GM20000 (cell line): ENCODE measurements at regions not wholly inside any gene's neighbourhood (a gene's known extent, or its start where the extent isn't known, plus 50 kb on each side); places are given as distances from the start of the nearest gene placed in this dataset.

Source experiments
- DNase-seq: peaks from one replicate; pipeline ENCODE4 v3.0.0; 2012; ENCODE audit warnings: low spot score
- CTCF ChIP-seq: IDR thresholded peaks from 2 replicates; pipeline ENCODE4 v1.5.1; 2012; ENCODE audit warnings: mild to moderate bottlenecking, control low read depth; ENCODE audit errors: extremely low read depth, missing control alignments

GRCh38 chr20:7760247-7761031 lies 179.8 kb downstream of the HAO1 start:
- no peak for TF ChIP-seq CTCF
- no peak for DNase-seq

- no peak for DNase-seq
- TF ChIP-seq CTCF = no peak
Observed at GRCh38 chr20:7765221-7765620, 175.0 kb downstream of the HAO1 start.

GRCh38 chr20:7770046-7770445 lies 170.2 kb downstream of the HAO1 start:
- DNase-seq = no peak
- TF ChIP-seq CTCF = no peak

- no peak for TF ChIP-seq CTCF
Observed at GRCh38 chr20:7770578-7770977, 169.7 kb downstream of the HAO1 start.

GRCh38 chr20:7772371-7772770 lies 167.9 kb downstream of the HAO1 start:
- DNase-seq = no peak

More at GRCh38 chr20:7770578-7770977, 169.7 kb downstream of the HAO1 start:
- DNase-seq = no peak

GRCh38 chr20:7773511-7773910 lies 166.7 kb downstream of the HAO1 start:
- no peak for TF ChIP-seq CTCF
- DNase-seq = no peak

More at GRCh38 chr20:7772371-7772770, 167.9 kb downstream of the HAO1 start:
- TF ChIP-seq CTCF = no peak

- DNase-seq = no peak
- no peak for TF ChIP-seq CTCF
Observed at GRCh38 chr20:7775072-7775471, 165.2 kb downstream of the HAO1 start.
